Left lung (tissue), 4 donors: ENCODE measurements at regions not wholly inside any gene's neighbourhood (a gene's known extent, or its start where the extent isn't known, plus 50 kb on each side); places are given as distances from the start of the nearest gene placed in this dataset.

ENCODE experiments used
- ATAC-seq: fragments of 200-7000 bp; cut with Tn5 transposase; one replicate; pipeline ENCODE4 v1.9.1; 2020; ENCODE audit warnings: moderate library complexity
- DNase-seq, 4 donors: peaks; one replicate each; pipeline ENCODE4 v3.0.0-alpha.2; 2013 to 2020
- H3K27ac ChIP-seq, 2 donors: fragments of 200-600 bp; sonication (generic) in 1 of 2; one replicate each; pipeline versions ENCODE4 v1.5.0 to v1.8.0; 2020 to 2021
- H3K27me3 ChIP-seq, 2 donors: fragments of 200-600 bp; sonication (generic) in 1 of 2; one replicate each; pipeline versions ENCODE4 v1.5.0 to v1.8.0; 2020 to 2021
- H3K36me3 ChIP-seq, 2 donors: fragments of 200-600 bp; sonication (generic) in 1 of 2; one replicate each; pipeline versions ENCODE4 v1.5.0 to v1.8.0; 2020 to 2021
- H3K4me1 ChIP-seq, 2 donors: fragments of 200-600 bp; one replicate each; pipeline ENCODE4 v1.8.0; 2021
- H3K4me3 ChIP-seq, 2 donors: fragments of 200-600 bp; sonication (generic) in 1 of 2; one replicate each; pipeline versions ENCODE4 v1.5.0 to v1.8.0; 2020 to 2021; ENCODE audit warnings: mild to moderate bottlenecking in 1 of 2
- H3K9me3 ChIP-seq, 2 donors: fragments of 200-600 bp; sonication (generic) in 1 of 2; one replicate each; pipeline versions ENCODE4 v1.5.0 to v1.8.0; 2020 to 2021
- CTCF ChIP-seq, 2 donors: fragments of 200-600 bp; sonication (generic) in 1 of 2; IDR thresholded peaks; one replicate each; pipeline versions ENCODE4 v1.5.0 to v1.8.0; 2021; ENCODE audit warnings: antibody characterized with exemption in 2 of 2
- intact Hi-C, 2 donors: fragments of 100-400 bp; cut with DNase I; formaldehyde crosslinking; loops; one replicate each; pipeline versions ENCODE4 v1.11.2 to v1.14.2; 2022
- donor health status: DM: no; HTN: yes; CAD: no.
- donor health status: DM: no; HTN: no; CAD: no.

GRCh38 chr4:124277691-124278090 is 434.8 kb downstream of the ANKRD50 start:
- no peak for ATAC-seq
- Histone ChIP-seq H3K27me3 (no peaks in the 10 kb centered on the region), H3K4me1 (no peaks in the 10 kb centered on the region), H3K4me3 (no peak overlapping the region), H3K9me3 (no peaks in the 10 kb centered on the region), H3K27ac (no peak overlapping the region), H3K36me3 (no peaks in the 10 kb centered on the region)
- TF ChIP-seq CTCF (IDR thresholded peaks at IDR 0.05), result no peak
- DNase-seq, result no peak
- intact Hi-C loops, result no loop called here

GRCh38 chr4:124278477-124278876 is 434.1 kb downstream of the ANKRD50 start:
- H3K27me3 ChIP-seq, result no peaks in the 10 kb centered on the region
- intact Hi-C loops, result no loop called here
- no peak for TF ChIP-seq CTCF (IDR thresholded peaks at IDR 0.05)
- H3K9me3 ChIP-seq, result no peaks in the 10 kb centered on the region
- no peaks in the 10 kb centered on the region for H3K4me1 ChIP-seq
- DNase-seq (no peak), ATAC-seq (no peak)
- H3K27ac ChIP-seq, result no peak overlapping the region
- H3K36me3 ChIP-seq, result no peaks in the 10 kb centered on the region
- H3K4me3 ChIP-seq, result no peak overlapping the region

- H3K27me3 ChIP-seq, result no peaks in the 10 kb centered on the region
- no peak for TF ChIP-seq CTCF (IDR thresholded peaks at IDR 0.05)
- no peak overlapping the region for H3K27ac ChIP-seq
- no peaks in the 10 kb centered on the region for H3K4me1 ChIP-seq
- intact Hi-C loops, result no loop called here
- ATAC-seq (no peak), DNase-seq (no peak)
- H3K9me3 ChIP-seq, result no peaks in the 10 kb centered on the region
- no peak overlapping the region for H3K4me3 ChIP-seq
- no peaks in the 10 kb centered on the region for H3K36me3 ChIP-seq
Observed at GRCh38 chr4:124279741-124280140, 432.8 kb downstream of the ANKRD50 start.

- no peak overlapping the region for H3K4me3 ChIP-seq
- no peak for TF ChIP-seq CTCF (IDR thresholded peaks at IDR 0.05)
- H3K27me3 ChIP-seq, result no peaks in the 10 kb centered on the region
- intact Hi-C loops, result no loop called here
- H3K36me3 ChIP-seq, result no peaks in the 10 kb centered on the region
- ATAC-seq (no peak), DNase-seq (no peak)
- H3K27ac ChIP-seq, result no peak overlapping the region
- H3K9me3 ChIP-seq, result no peaks in the 10 kb centered on the region
- H3K4me1 ChIP-seq, result no peaks in the 10 kb centered on the region
Observed at GRCh38 chr4:124282301-124282898, 430.1 kb downstream of the ANKRD50 start.

- no peak for TF ChIP-seq CTCF (IDR thresholded peaks at IDR 0.05)
- no peaks in the 10 kb centered on the region for H3K36me3 ChIP-seq
- no peaks in the 10 kb centered on the region for H3K9me3 ChIP-seq
- no peak overlapping the region for H3K27ac ChIP-seq
- intact Hi-C loops, result no loop called here
- no peaks in the 10 kb centered on the region for H3K27me3 ChIP-seq
- no peaks in the 10 kb centered on the region for H3K4me1 ChIP-seq
- DNase-seq (no peak), ATAC-seq (no peak)
- H3K4me3 ChIP-seq, result no peak overlapping the region
Observed at GRCh38 chr4:124288706-124289486, 423.6 kb downstream of the ANKRD50 start.
